ENCODE measurements at regions not wholly inside any gene's neighbourhood (a gene's known extent, or its start where the extent isn't known, plus 50 kb on each side); places are given as distances from the start of the nearest gene placed in this dataset.
A peak's percentile ranks its signal among the peaks of the same experiment; 100 is the strongest.

DNA sequence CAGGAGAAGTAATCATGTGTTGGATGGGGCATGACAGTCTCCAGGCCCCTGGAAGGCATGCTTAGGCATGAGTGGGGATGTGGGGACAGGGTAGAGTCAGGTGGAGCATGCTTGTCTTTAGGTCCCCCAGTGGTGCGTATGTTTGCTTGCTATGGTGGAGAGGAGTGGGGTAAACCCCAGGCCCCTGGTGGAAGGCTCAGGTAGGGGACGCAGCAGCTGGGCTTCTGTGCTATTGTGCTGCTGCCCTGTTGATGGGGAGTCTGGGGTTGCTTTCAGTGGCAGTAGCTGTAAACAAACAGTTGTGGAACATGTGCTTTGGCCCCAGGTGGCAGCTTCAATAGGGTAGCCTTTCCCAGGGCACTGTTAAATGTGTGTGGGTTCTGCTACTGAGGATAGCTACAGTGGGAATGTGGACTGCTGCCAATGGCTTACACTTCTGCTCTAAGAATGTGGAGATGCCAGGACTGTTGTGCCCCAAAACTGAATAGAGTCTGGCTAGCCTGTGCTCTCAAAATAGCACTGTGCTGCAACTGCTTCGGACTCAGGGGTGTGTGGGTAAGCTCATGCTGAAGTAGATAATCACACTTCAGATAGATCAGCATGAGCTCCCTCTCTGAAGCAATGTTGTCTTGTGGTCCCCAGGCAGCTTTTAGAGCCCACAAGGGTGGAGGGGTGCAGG lies 1257.3 kb downstream of the DIAPH3 start:
- Histone ChIP-seq H3K27me3 (ENCODE audit: insufficient read depth, low read length, poor library complexity, severe bottlenecking) (no peaks in the 10 kb centered on the region), H3K4me2 (ENCODE audit: low read depth, low read length, poor library complexity, severe bottlenecking) (no peak overlapping the region), H3F3A (ENCODE audit: low read depth) (no peaks in the 10 kb centered on the region), H2AFZ (ENCODE audit: low read length) (no peak overlapping the region), H3K79me2 (ENCODE audit: insufficient read depth, low read length) (no peaks in the 10 kb centered on the region), H3K36me3 (ENCODE audit: insufficient read depth, low read length) (no peaks in the 10 kb centered on the region), H3K9me3 (ENCODE audit: insufficient read depth, low read depth, low read length) (no peaks in the 10 kb centered on the region), H3K4me3 (ENCODE audit: low read length, poor library complexity, severe bottlenecking) (no peak overlapping the region), H3K9me2 (replicated peaks; ENCODE audit: low read depth, low read length) (no peaks in the 10 kb centered on the region), H4K20me1 (ENCODE audit: insufficient read depth, low read length, poor library complexity, severe bottlenecking) (no peaks in the 10 kb centered on the region), H3K4me1 (ENCODE audit: insufficient read depth, low read length, poor library complexity, severe bottlenecking) (peaks cover 7% of the 10 kb centered on the region), H3K9ac (ENCODE audit: low read depth, low read length, poor library complexity, severe bottlenecking) (no peak overlapping the region)
- TF ChIP-seq, protein P1, sequence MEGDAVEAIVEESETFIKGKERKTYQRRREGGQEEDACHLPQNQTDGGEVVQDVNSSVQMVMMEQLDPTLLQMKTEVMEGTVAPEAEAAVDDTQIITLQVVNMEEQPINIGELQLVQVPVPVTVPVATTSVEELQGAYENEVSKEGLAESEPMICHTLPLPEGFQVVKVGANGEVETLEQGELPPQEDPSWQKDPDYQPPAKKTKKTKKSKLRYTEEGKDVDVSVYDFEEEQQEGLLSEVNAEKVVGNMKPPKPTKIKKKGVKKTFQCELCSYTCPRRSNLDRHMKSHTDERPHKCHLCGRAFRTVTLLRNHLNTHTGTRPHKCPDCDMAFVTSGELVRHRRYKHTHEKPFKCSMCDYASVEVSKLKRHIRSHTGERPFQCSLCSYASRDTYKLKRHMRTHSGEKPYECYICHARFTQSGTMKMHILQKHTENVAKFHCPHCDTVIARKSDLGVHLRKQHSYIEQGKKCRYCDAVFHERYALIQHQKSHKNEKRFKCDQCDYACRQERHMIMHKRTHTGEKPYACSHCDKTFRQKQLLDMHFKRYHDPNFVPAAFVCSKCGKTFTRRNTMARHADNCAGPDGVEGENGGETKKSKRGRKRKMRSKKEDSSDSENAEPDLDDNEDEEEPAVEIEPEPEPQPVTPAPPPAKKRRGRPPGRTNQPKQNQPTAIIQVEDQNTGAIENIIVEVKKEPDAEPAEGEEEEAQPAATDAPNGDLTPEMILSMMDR (conservative IDR thresholded peaks at IDR 0.05; ENCODE audit: low read length), result no peak
- no peak for TF ChIP-seq EZH2phosphoT487 (IDR thresholded peaks at IDR 0.05; ENCODE audit: borderline replicate concordance)

DNA sequence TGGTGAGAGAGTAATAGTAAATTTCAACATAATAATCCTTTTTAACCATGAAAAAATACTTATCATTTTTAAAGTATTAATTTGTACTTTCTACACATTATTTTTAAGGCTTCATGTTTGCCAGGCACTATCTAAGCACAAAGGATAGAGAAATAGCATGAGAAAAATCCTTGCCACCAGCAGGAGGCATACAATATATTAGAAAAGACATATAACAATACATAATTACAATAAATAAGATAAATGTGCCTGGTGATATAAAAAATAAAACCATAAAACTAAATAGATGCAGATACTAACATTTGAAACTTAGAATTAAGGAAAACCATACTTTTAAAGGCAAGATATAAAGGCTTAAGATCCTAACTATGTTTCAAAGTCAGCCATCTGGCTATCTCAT lies 1256.4 kb downstream of the DIAPH3 start:
- Histone ChIP-seq H3K4me2 (ENCODE audit: low read depth, low read length, poor library complexity, severe bottlenecking) (no peak overlapping the region), H4K20me1 (ENCODE audit: insufficient read depth, low read length, poor library complexity, severe bottlenecking) (no peaks in the 10 kb centered on the region), H3K4me1 (ENCODE audit: insufficient read depth, low read length, poor library complexity, severe bottlenecking) (peaks cover 7% of the 10 kb centered on the region), H3K27me3 (ENCODE audit: insufficient read depth, low read length, poor library complexity, severe bottlenecking) (no peaks in the 10 kb centered on the region), H2AFZ (ENCODE audit: low read length) (no peak overlapping the region), H3K36me3 (ENCODE audit: insufficient read depth, low read length) (no peaks in the 10 kb centered on the region), H3K4me3 (ENCODE audit: low read length, poor library complexity, severe bottlenecking) (no peak overlapping the region), H3K9me2 (replicated peaks; ENCODE audit: low read depth, low read length) (no peaks in the 10 kb centered on the region), H3K9ac (ENCODE audit: low read depth, low read length, poor library complexity, severe bottlenecking) (no peak overlapping the region), H3F3A (ENCODE audit: low read depth) (no peaks in the 10 kb centered on the region), H3K79me2 (ENCODE audit: insufficient read depth, low read length) (no peaks in the 10 kb centered on the region), H3K9me3 (ENCODE audit: insufficient read depth, low read depth, low read length) (no peaks in the 10 kb centered on the region)
- TF ChIP-seq, protein P1 (conservative IDR thresholded peaks at IDR 0.05; ENCODE audit: low read length), result peak; percentile 40
- no peak for TF ChIP-seq EZH2phosphoT487 (IDR thresholded peaks at IDR 0.05; ENCODE audit: borderline replicate concordance)

DNA sequence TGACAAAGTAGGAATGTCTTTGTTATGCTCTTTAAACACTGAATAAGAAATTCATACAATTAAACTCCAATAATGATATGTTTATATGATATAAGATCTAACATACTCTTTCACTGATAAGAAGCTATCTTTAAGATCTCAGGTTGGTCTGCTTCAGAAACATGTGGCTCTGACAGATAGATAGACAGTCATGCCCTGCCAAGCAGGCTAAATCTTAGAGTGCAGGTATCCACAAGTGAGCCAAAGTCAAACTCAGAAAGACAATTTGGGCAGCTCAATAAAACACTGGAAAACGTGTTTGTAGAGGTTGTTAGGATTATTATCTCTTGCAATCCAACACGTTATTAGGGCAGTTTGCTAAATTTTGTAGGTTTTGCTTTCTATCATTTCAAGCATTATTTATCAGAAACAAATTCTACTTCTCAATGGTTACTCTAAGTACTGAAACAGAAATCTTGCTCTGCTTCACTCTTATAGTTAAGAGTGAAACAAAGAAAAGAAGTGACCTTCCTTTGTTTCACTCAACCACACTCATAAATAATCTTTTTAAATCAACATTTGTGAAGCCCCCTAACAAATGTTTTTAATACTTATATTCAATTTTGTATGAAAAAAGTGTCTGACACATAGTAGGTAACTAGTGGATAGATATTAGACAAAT lies 1255.6 kb downstream of the DIAPH3 start:
- Histone ChIP-seq H3K27me3 (ENCODE audit: insufficient read depth, low read length, poor library complexity, severe bottlenecking) (no peaks in the 10 kb centered on the region), H3K79me2 (ENCODE audit: insufficient read depth, low read length) (no peaks in the 10 kb centered on the region), H3K4me2 (ENCODE audit: low read depth, low read length, poor library complexity, severe bottlenecking) (no peak overlapping the region), H3K9me2 (replicated peaks; ENCODE audit: low read depth, low read length) (no peaks in the 10 kb centered on the region), H3K9me3 (ENCODE audit: insufficient read depth, low read depth, low read length) (no peaks in the 10 kb centered on the region), H3K4me1 (ENCODE audit: insufficient read depth, low read length, poor library complexity, severe bottlenecking) (peaks cover 7% of the 10 kb centered on the region), H3F3A (ENCODE audit: low read depth) (no peaks in the 10 kb centered on the region), H4K20me1 (ENCODE audit: insufficient read depth, low read length, poor library complexity, severe bottlenecking) (no peaks in the 10 kb centered on the region), H3K4me3 (ENCODE audit: low read length, poor library complexity, severe bottlenecking) (no peak overlapping the region), H3K9ac (ENCODE audit: low read depth, low read length, poor library complexity, severe bottlenecking) (no peak overlapping the region), H3K36me3 (ENCODE audit: insufficient read depth, low read length) (no peaks in the 10 kb centered on the region), H2AFZ (ENCODE audit: low read length) (no peak overlapping the region)
- TF ChIP-seq, protein P1 (conservative IDR thresholded peaks at IDR 0.05; ENCODE audit: low read length), result no peak
- TF ChIP-seq EZH2phosphoT487 (IDR thresholded peaks at IDR 0.05; ENCODE audit: borderline replicate concordance), result no peak
